ENCODE measurements at regions not wholly inside any gene's neighbourhood (a gene's known extent, or its start where the extent isn't known, plus 50 kb on each side); places are given as distances from the start of the nearest gene placed in this dataset.

- Mint-ChIP-seq H3K27ac (no peak overlapping the region), H3K9me3 (peaks cover 10% of the 10 kb centered on the region), H3K36me3 (no peaks in the 10 kb centered on the region), H3K27me3 (no peaks in the 10 kb centered on the region), H3K4me3 (no peak overlapping the region), H3K4me1 (ENCODE audit: unreplicated experiment) (no peaks in the 10 kb centered on the region)
- no peak for DNase-seq (ENCODE audit: extremely low spot score, unreplicated experiment)
- TF ChIP-seq CTCF (conservative IDR thresholded peaks at IDR 0.05), result no peak
Measured at GRCh38 chr2:40528564-40528963, 76.7 kb upstream of the SLC8A1 start.

GRCh38 chr2:40531359-40531758, 79.5 kb upstream of the SLC8A1 start:
- no peaks in the 10 kb centered on the region for H3K36me3 Mint-ChIP-seq
- H3K27ac Mint-ChIP-seq, result no peak overlapping the region
- no peak for TF ChIP-seq CTCF (conservative IDR thresholded peaks at IDR 0.05)
- H3K27me3 Mint-ChIP-seq, result no peaks in the 10 kb centered on the region
- peaks cover 10% of the 10 kb centered on the region for H3K9me3 Mint-ChIP-seq
- H3K4me1 Mint-ChIP-seq (ENCODE audit: unreplicated experiment), result peaks cover 5% of the 10 kb centered on the region
- no peak overlapping the region for H3K4me3 Mint-ChIP-seq
- DNase-seq (ENCODE audit: extremely low spot score, unreplicated experiment), result no peak

GRCh38 chr2:40534528-40534927, 82.6 kb upstream of the SLC8A1 start:
- no peak overlapping the region for H3K4me3 Mint-ChIP-seq
- H3K4me1 Mint-ChIP-seq (ENCODE audit: unreplicated experiment), result peaks cover 5% of the 10 kb centered on the region
- H3K9me3 Mint-ChIP-seq, result no peaks in the 10 kb centered on the region
- no peak for TF ChIP-seq CTCF (conservative IDR thresholded peaks at IDR 0.05)
- H3K36me3 Mint-ChIP-seq, result no peaks in the 10 kb centered on the region
- no peak overlapping the region for H3K27ac Mint-ChIP-seq
- no peak for DNase-seq (ENCODE audit: extremely low spot score, unreplicated experiment)
- no peaks in the 10 kb centered on the region for H3K27me3 Mint-ChIP-seq

- Mint-ChIP-seq H3K27ac (no peak overlapping the region), H3K27me3 (peaks cover 5% of the 10 kb centered on the region), H3K4me3 (no peak overlapping the region), H3K4me1 (ENCODE audit: unreplicated experiment) (peaks cover 12% of the 10 kb centered on the region), H3K9me3 (no peaks in the 10 kb centered on the region), H3K36me3 (no peaks in the 10 kb centered on the region)
- DNase-seq (ENCODE audit: extremely low spot score, unreplicated experiment), result no peak
- TF ChIP-seq CTCF (conservative IDR thresholded peaks at IDR 0.05), result no peak
Measured at GRCh38 chr2:40535972-40536371, 84.1 kb upstream of the SLC8A1 start.

GRCh38 chr2:40540026-40540425, 88.1 kb upstream of the SLC8A1 start:
- H3K4me1 Mint-ChIP-seq (ENCODE audit: unreplicated experiment), result peaks cover 24% of the 10 kb centered on the region
- H3K9me3 Mint-ChIP-seq, result no peaks in the 10 kb centered on the region
- H3K27ac Mint-ChIP-seq, result no peak overlapping the region
- H3K4me3 Mint-ChIP-seq, result no peak overlapping the region
- peaks cover 5% of the 10 kb centered on the region for H3K27me3 Mint-ChIP-seq
- no peak for DNase-seq (ENCODE audit: extremely low spot score, unreplicated experiment)
- no peak for TF ChIP-seq CTCF (conservative IDR thresholded peaks at IDR 0.05)
- peaks cover 3% of the 10 kb centered on the region for H3K36me3 Mint-ChIP-seq

- DNase-seq (ENCODE audit: extremely low spot score, unreplicated experiment), result no peak
- Mint-ChIP-seq H3K4me1 (ENCODE audit: unreplicated experiment) (peaks cover 35% of the 10 kb centered on the region), H3K27ac (no peak overlapping the region), H3K36me3 (peaks cover 3% of the 10 kb centered on the region), H3K4me3 (no peak overlapping the region), H3K9me3 (peaks cover 7% of the 10 kb centered on the region), H3K27me3 (peaks cover 5% of the 10 kb centered on the region)
- no peak for TF ChIP-seq CTCF (conservative IDR thresholded peaks at IDR 0.05)
Measured at GRCh38 chr2:40543381-40543780, 91.5 kb upstream of the SLC8A1 start.

All from type B pancreatic cell (in vitro differentiated cells).